ENCODE measurements at regions not wholly inside any gene's neighbourhood (a gene's known extent, or its start where the extent isn't known, plus 50 kb on each side); places are given as distances from the start of the nearest gene placed in this dataset.

GRCh38 chr6:164859816-164860215, 449.6 kb downstream of the C6orf118 start:
- TF ChIP-seq CTCF (IDR thresholded peaks at IDR 0.05; ENCODE audit: insufficient read depth, low read depth, low read length, missing control alignments), result no peak
- no peak for DNase-seq (ENCODE audit: low read depth)
- no peak overlapping the region for H3K4me3 ChIP-seq (ENCODE audit: low read depth, low read length)

GRCh38 chr6:164856138-164856537, 453.3 kb downstream of the C6orf118 start:
- no peak overlapping the region for H3K4me3 ChIP-seq (ENCODE audit: low read depth, low read length)
- no peak for DNase-seq (ENCODE audit: low read depth)
- TF ChIP-seq CTCF (IDR thresholded peaks at IDR 0.05; ENCODE audit: insufficient read depth, low read depth, low read length, missing control alignments), result no peak

- no peak overlapping the region for H3K4me3 ChIP-seq (ENCODE audit: low read depth, low read length)
- no peak for TF ChIP-seq CTCF (IDR thresholded peaks at IDR 0.05; ENCODE audit: insufficient read depth, low read depth, low read length, missing control alignments)
- DNase-seq (ENCODE audit: low read depth), result no peak
Observed at GRCh38 chr6:164855281-164855680, 454.1 kb downstream of the C6orf118 start.

- no peak for DNase-seq (ENCODE audit: low read depth)
- TF ChIP-seq CTCF (IDR thresholded peaks at IDR 0.05; ENCODE audit: insufficient read depth, low read depth, low read length, missing control alignments), result no peak
- H3K4me3 ChIP-seq (ENCODE audit: low read depth, low read length), result no peak overlapping the region
Observed at GRCh38 chr6:164854526-164854925, 454.9 kb downstream of the C6orf118 start.

GRCh38 chr6:164845773-164846172, 463.6 kb downstream of the C6orf118 start:
- no peak overlapping the region for H3K4me3 ChIP-seq (ENCODE audit: low read depth, low read length)
- TF ChIP-seq CTCF (IDR thresholded peaks at IDR 0.05; ENCODE audit: insufficient read depth, low read depth, low read length, missing control alignments), result no peak
- DNase-seq (ENCODE audit: low read depth), result no peak

- TF ChIP-seq CTCF (IDR thresholded peaks at IDR 0.05; ENCODE audit: insufficient read depth, low read depth, low read length, missing control alignments), result no peak
- H3K4me3 ChIP-seq (ENCODE audit: low read depth, low read length), result no peak overlapping the region
- DNase-seq (ENCODE audit: low read depth), result no peak
Observed at GRCh38 chr6:164842085-164842484, 467.3 kb downstream of the C6orf118 start.

GRCh38 chr6:164838068-164838615, 471.3 kb downstream of the C6orf118 start:
- TF ChIP-seq CTCF (IDR thresholded peaks at IDR 0.05; ENCODE audit: insufficient read depth, low read depth, low read length, missing control alignments), result no peak
- no peak overlapping the region for H3K4me3 ChIP-seq (ENCODE audit: low read depth, low read length)
- no peak for DNase-seq (ENCODE audit: low read depth)
